SU-DHL-6 (cell line): ENCODE measurements at regions not wholly inside any gene's neighbourhood (a gene's known extent, or its start where the extent isn't known, plus 50 kb on each side); places are given as distances from the start of the nearest gene placed in this dataset.

Experiments used
- H2AFZ ChIP-seq: fragments of 200-600 bp; sonication (generic); 2 replicates; pipeline ENCODE4 v1.6.1; 2014; ENCODE audit warnings: low read depth, mild to moderate bottlenecking, moderate library complexity, mixed read lengths, antibody characterized with exemption, low read length; ENCODE audit not compliant: severe bottlenecking
- H3F3A ChIP-seq: fragments of 200-600 bp; shearing (Covaris generic); 2 replicates; pipeline ENCODE4 v1.6.0; 2016; ENCODE audit warnings: antibody characterized with exemption, mild to moderate bottlenecking; ENCODE audit not compliant: insufficient read depth
- H3K27ac ChIP-seq: fragments of 200-600 bp; sonication (generic); 2 replicates; pipeline ENCODE4 v1.5.1; 2016; ENCODE audit warnings: low read depth, mild to moderate bottlenecking, low read length, moderate library complexity, mixed read lengths
- H3K27me3 ChIP-seq: fragments of 200-600 bp; sonication (generic), shearing (Covaris generic); 2 replicates; pipeline ENCODE4 v1.6.0; 2014; ENCODE audit warnings: mild to moderate bottlenecking, low read length
- H3K36me3 ChIP-seq: fragments of 200-600 bp; sonication (generic); 2 replicates; pipeline ENCODE4 v1.6.1; 2014; ENCODE audit warnings: mild to moderate bottlenecking, low read length, mixed read lengths
- H3K4me2 ChIP-seq: fragments of 300-600, 200-600 bp; shearing (Covaris generic), sonication (generic); 2 replicates; pipeline ENCODE4 v1.6.0; 2014; ENCODE audit warnings: low read length, low read depth, mild to moderate bottlenecking; ENCODE audit not compliant: poor library complexity, severe bottlenecking
- H3K4me3 ChIP-seq: fragments of 200-600 bp; sonication (generic); 2 replicates; pipeline ENCODE4 v1.5.1; 2014; ENCODE audit warnings: antibody characterized with exemption, low read length, mild to moderate bottlenecking, mixed read lengths; ENCODE audit not compliant: insufficient read depth, poor library complexity, severe bottlenecking
- H3K79me2 ChIP-seq: fragments of 200-600 bp; sonication (generic); 2 replicates; pipeline ENCODE4 v1.6.1; 2014; ENCODE audit warnings: mild to moderate bottlenecking, low read length, moderate library complexity; ENCODE audit not compliant: insufficient read depth
- H3K9ac ChIP-seq: fragments of 200-600 bp; sonication (generic); 2 replicates; pipeline ENCODE4 v1.7.0; 2014; ENCODE audit warnings: mild to moderate bottlenecking, low read length
- H3K9me2 ChIP-seq: fragments of 200-600 bp; sonication (generic); replicated peaks from 2 replicates; pipeline ENCODE4 v1.6.1; 2014; ENCODE audit warnings: low read length; ENCODE audit not compliant: insufficient read depth
- H3K9me3 ChIP-seq: fragments of 200-600 bp; sonication (generic); 2 replicates; pipeline ENCODE4 v1.6.1; 2014; ENCODE audit warnings: low read length, mixed read lengths; ENCODE audit not compliant: insufficient read depth
- H4K20me1 ChIP-seq: fragments of 200-600 bp; sonication (generic); 2 replicates; pipeline ENCODE4 v1.6.1; 2014; ENCODE audit warnings: low read depth, mild to moderate bottlenecking, antibody characterized with exemption, low read length, moderate library complexity, mixed read lengths
- CTCF ChIP-seq: fragments of 200-600 bp; sonication (generic); IDR thresholded peaks from one replicate; pipeline ENCODE4 v1.5.1; 2017; ENCODE audit warnings: antibody characterized with exemption, mild to moderate bottlenecking, low read length, moderate library complexity; ENCODE audit not compliant: insufficient read depth, poor library complexity, severe bottlenecking
- EZH2phosphoT487 ChIP-seq: fragments of 200-600 bp; sonication (generic), shearing (Covaris generic); conservative IDR thresholded peaks from 2 replicates; pipeline ENCODE4 v1.6.1; 2018; ENCODE audit warnings: mild to moderate bottlenecking, antibody characterized with exemption, low read length, moderate library complexity, mixed read lengths

- H3K4me3 ChIP-seq: no peak overlapping the region
- no peak for TF ChIP-seq CTCF
- TF ChIP-seq EZH2phosphoT487: no peak
- H3K27ac ChIP-seq: no peak overlapping the region
- no peaks in the 10 kb centered on the region for H3K27me3 ChIP-seq
- no peaks in the 10 kb centered on the region for H3K36me3 ChIP-seq
- H3K9ac ChIP-seq: no peak overlapping the region
- no peak overlapping the region for H3K4me2 ChIP-seq
- H3F3A ChIP-seq: no peaks in the 10 kb centered on the region
- no peaks in the 10 kb centered on the region for H3K9me3 ChIP-seq
- H3K9me2 ChIP-seq: no peaks in the 10 kb centered on the region
- no peak overlapping the region for H2AFZ ChIP-seq
- no peaks in the 10 kb centered on the region for H4K20me1 ChIP-seq
- no peaks in the 10 kb centered on the region for H3K79me2 ChIP-seq
Observed at GRCh38 chr4:57437649-57438048, 327.5 kb upstream of the IGFBP7 start.

- no peaks in the 10 kb centered on the region for H3K9me3 ChIP-seq
- H3K4me3 ChIP-seq: no peak overlapping the region
- H4K20me1 ChIP-seq: no peaks in the 10 kb centered on the region
- no peaks in the 10 kb centered on the region for H3K36me3 ChIP-seq
- TF ChIP-seq EZH2phosphoT487 (no peak), CTCF (no peak)
- H3K4me2 ChIP-seq: no peak overlapping the region
- H3K79me2 ChIP-seq: no peaks in the 10 kb centered on the region
- H3K9me2 ChIP-seq: no peaks in the 10 kb centered on the region
- no peak overlapping the region for H3K9ac ChIP-seq
- H2AFZ ChIP-seq: no peak overlapping the region
- no peaks in the 10 kb centered on the region for H3F3A ChIP-seq
- no peaks in the 10 kb centered on the region for H3K27me3 ChIP-seq
- no peak overlapping the region for H3K27ac ChIP-seq
Observed at GRCh38 chr4:57435300-57435699, 325.1 kb upstream of the IGFBP7 start.

- Histone ChIP-seq H3K9me2 (no peaks in the 10 kb centered on the region), H3K4me3 (no peak overlapping the region), H3K27ac (no peak overlapping the region), H3K4me2 (no peak overlapping the region), H3K9ac (no peak overlapping the region), H3K36me3 (no peaks in the 10 kb centered on the region), H3K79me2 (no peaks in the 10 kb centered on the region), H3K27me3 (no peaks in the 10 kb centered on the region), H2AFZ (no peak overlapping the region), H4K20me1 (no peaks in the 10 kb centered on the region), H3F3A (no peaks in the 10 kb centered on the region), H3K9me3 (no peaks in the 10 kb centered on the region)
- no peak for TF ChIP-seq EZH2phosphoT487
- no peak for TF ChIP-seq CTCF
Observed at GRCh38 chr4:57430726-57431125, 320.5 kb upstream of the IGFBP7 start.
